H1 (cell line): ENCODE measurements at regions not wholly inside any gene's neighbourhood (a gene's known extent, or its start where the extent isn't known, plus 50 kb on each side); places are given as distances from the start of the nearest gene placed in this dataset.

ENCODE experiments used
- CTCF ChIA-PET: fragments of 300-600 bp; sonication (Branson Sonifier 250); formaldehyde crosslinking; loops from one replicate; lab custom pipeline; 2021; ENCODE audit not compliant: partially characterized antibody; lab: Charles Lee
- POLR2A ChIA-PET: fragments of 300-600 bp; sonication (Branson Sonifier 250); formaldehyde crosslinking; loops from one replicate; lab custom pipeline; 2021; ENCODE audit warnings: inconsistent platforms; ENCODE audit not compliant: partially characterized antibody; lab: Charles Lee
- DNase-seq, 2 experiments: peaks; one replicate each; pipeline versions ENCODE4 v3.0.0 to v3.0.0-alpha.2; 2010 to 2022; ENCODE audit warnings: low spot score in 2 of 2, low read depth in 1 of 2, mixed read lengths in 1 of 2
- FAIRE-seq: peaks from 2 replicates; lab custom pipeline; 2011; peaks lifted over from hg19 to GRCh38; lab: Jason Lieb, UNC
- H2AFZ ChIP-seq: 2 replicates; pipeline ENCODE4 v1.8.1; 2012; ENCODE audit warnings: low read length, inconsistent platforms
- H2AK5ac ChIP-seq: 2 replicates; pipeline ENCODE4 v1.6.1; 2013; ENCODE audit warnings: low read depth, low read length
- H2BK120ac ChIP-seq: replicated peaks from 2 replicates; pipeline ENCODE3; 2013; ENCODE audit warnings: low read depth, low read length, inconsistent platforms
- H2BK12ac ChIP-seq: 2 replicates; pipeline ENCODE4 v1.6.1; 2013; ENCODE audit warnings: low read depth, low read length
- H2BK15ac ChIP-seq: 2 replicates; pipeline ENCODE4 v1.6.1; 2013; ENCODE audit warnings: low read length
- H2BK20ac ChIP-seq: 2 replicates; pipeline ENCODE4 v1.6.1; 2013; ENCODE audit warnings: low read length
- H2BK5ac ChIP-seq: 2 replicates; pipeline ENCODE4 v1.6.1; 2013; ENCODE audit warnings: low read depth, low read length
- H3K14ac ChIP-seq: 2 replicates; pipeline ENCODE4 v1.6.1; 2013; ENCODE audit warnings: inconsistent platforms; ENCODE audit not compliant: insufficient read length
- H3K18ac ChIP-seq: 2 replicates; pipeline ENCODE4 v1.6.1; 2013; ENCODE audit warnings: low read length; ENCODE audit errors: extremely low read depth
- H3K23ac ChIP-seq: 2 replicates; pipeline ENCODE4 v1.6.1; 2013; ENCODE audit warnings: inconsistent platforms; ENCODE audit not compliant: insufficient read length
- H3K23me2 ChIP-seq: 2 replicates; pipeline ENCODE4 v1.6.1; 2013; ENCODE audit warnings: low read depth, low read length
- H3K27ac ChIP-seq: 2 replicates; pipeline ENCODE4 v1.6.1; 2011; ENCODE audit warnings: low read depth, low read length, inconsistent platforms
- H3K27me3 ChIP-seq, 4 experiments: replicated peaks in 1 of 4; 1 replicate in 1 of 4; 2 replicates in 3 of 4; pipeline versions ENCODE4 v1.6.1 to v1.8.1; 2011 to 2013; ENCODE audit warnings: low read length in 3 of 4, mild to moderate bottlenecking in 3 of 4, inconsistent platforms in 2 of 4, mixed read lengths in 2 of 4, moderate library complexity in 1 of 4; ENCODE audit not compliant: control insufficient read depth in 3 of 4, insufficient read depth in 3 of 4; ENCODE audit errors: extremely low read depth in 1 of 4
- H3K36me3 ChIP-seq, 4 experiments: 2 replicates each; pipeline versions ENCODE4 v1.6.1 to v1.8.1; 2011 to 2013; ENCODE audit warnings: mild to moderate bottlenecking in 4 of 4, low read length in 3 of 4, moderate library complexity in 2 of 4, control low read depth in 1 of 4, inconsistent platforms in 1 of 4; ENCODE audit not compliant: insufficient read depth in 4 of 4, control insufficient read depth in 2 of 4
- H3K4ac ChIP-seq: replicated peaks from 2 replicates; pipeline ENCODE3; 2013; ENCODE audit warnings: low read length, low read depth, mixed read lengths, inconsistent platforms; ENCODE audit not compliant: insufficient read length
- H3K4me1 ChIP-seq, 4 experiments: replicated peaks in 1 of 4; 1 replicate in 1 of 4; 2 replicates in 3 of 4; pipeline versions ENCODE4 v1.6.1 to v1.8.1; 2011 to 2013; ENCODE audit warnings: low read length in 3 of 4, inconsistent platforms in 2 of 4, mixed read lengths in 1 of 4; ENCODE audit not compliant: insufficient read depth in 4 of 4, control insufficient read depth in 3 of 4
- H3K4me2 ChIP-seq, 2 experiments: 2 replicates each; pipeline versions ENCODE4 v1.6.1 to v1.8.1; 2011 to 2013; ENCODE audit warnings: low read depth in 2 of 2, low read length in 2 of 2, control low read depth in 1 of 2, inconsistent platforms in 1 of 2, mild to moderate bottlenecking in 1 of 2; ENCODE audit not compliant: insufficient read depth in 1 of 2
- H3K4me3 ChIP-seq, 4 experiments: fragments of 200-600, 300-600 bp in 1 of 4; sonication (generic), shearing (Covaris generic), sonication (Bioruptor Twin) in 1 of 4; 2 replicates each; pipeline versions ENCODE4 v1.5.1 to v1.8.1; 2011 to 2016; ENCODE audit warnings: low read length in 4 of 4, low read depth in 3 of 4, control low read depth in 2 of 4, inconsistent platforms in 2 of 4, mild to moderate bottlenecking in 2 of 4, mixed read lengths in 1 of 4, moderate library complexity in 1 of 4; ENCODE audit not compliant: insufficient read depth in 2 of 4; ENCODE audit errors: extremely low read depth in 1 of 4
- H3K56ac ChIP-seq: replicated peaks from 2 replicates; pipeline ENCODE3; 2013; ENCODE audit warnings: low read depth, mild to moderate bottlenecking, mixed read lengths, low read length, inconsistent platforms; ENCODE audit not compliant: insufficient read length
- H3K79me1 ChIP-seq: 2 replicates; pipeline ENCODE4 v1.6.1; 2013; ENCODE audit warnings: low read depth, low read length, control low read depth
- H3K79me2 ChIP-seq, 2 experiments: 2 replicates each; pipeline versions ENCODE4 v1.6.1 to v1.8.1; 2012 to 2013; ENCODE audit warnings: low read length in 2 of 2, mild to moderate bottlenecking in 2 of 2, inconsistent platforms in 1 of 2; ENCODE audit not compliant: insufficient read depth in 2 of 2, control insufficient read depth in 1 of 2
- H3K9ac ChIP-seq, 4 experiments: replicated peaks in 1 of 4; 1 replicate in 1 of 4; 2 replicates in 3 of 4; pipeline versions ENCODE4 v1.6.1 to v1.8.1; 2011 to 2013; ENCODE audit warnings: low read depth in 3 of 4, low read length in 3 of 4, control low read depth in 2 of 4, mild to moderate bottlenecking in 2 of 4, moderate library complexity in 2 of 4, inconsistent platforms in 1 of 4; ENCODE audit errors: extremely low read depth in 1 of 4
- H3K9me3 ChIP-seq, 2 experiments: 2 replicates each; pipeline versions ENCODE4 v1.6.1 to v1.8.1; 2012 to 2013; ENCODE audit warnings: mild to moderate bottlenecking in 2 of 2, moderate library complexity in 2 of 2, control low read depth in 1 of 2, inconsistent platforms in 1 of 2, low read depth in 1 of 2, low read length in 1 of 2, mixed read lengths in 1 of 2; ENCODE audit not compliant: insufficient read depth in 2 of 2
- H4K20me1 ChIP-seq, 2 experiments: replicated peaks in 1 of 2; 2 replicates each; pipeline versions ENCODE3 to v1.8.1; 2011 to 2013; ENCODE audit warnings: inconsistent platforms in 2 of 2, low read length in 2 of 2, mild to moderate bottlenecking in 1 of 2; ENCODE audit not compliant: insufficient read depth in 2 of 2, control insufficient read depth in 1 of 2
- H4K5ac ChIP-seq: 2 replicates; pipeline ENCODE4 v1.6.1; 2013; ENCODE audit warnings: low read length, low read depth, mixed read lengths, inconsistent platforms; ENCODE audit not compliant: insufficient read length
- H4K8ac ChIP-seq: 2 replicates; pipeline ENCODE4 v1.8.0; 2013; ENCODE audit warnings: mild to moderate bottlenecking, moderate library complexity, low read length, inconsistent platforms; ENCODE audit not compliant: insufficient read depth; ENCODE audit errors: extremely low read depth
- H4K91ac ChIP-seq: replicated peaks from 2 replicates; pipeline ENCODE3; 2013; ENCODE audit warnings: low read length, mixed read lengths, inconsistent platforms; ENCODE audit not compliant: insufficient read length
- ASH2L ChIP-seq: fragments of 200-600, 300-600 bp; sonication (generic); IDR thresholded peaks from one replicate; pipeline ENCODE4 v1.7.1; 2017; ENCODE audit warnings: low read length
- CBX8 ChIP-seq: fragments of 300-800, 300-1000 bp; sonication (generic); IDR thresholded peaks from 2 replicates; pipeline ENCODE4 v1.7.1; 2016; ENCODE audit warnings: low read depth, low read length, borderline replicate concordance
- SP2 ChIP-seq: IDR thresholded peaks from 2 replicates; pipeline ENCODE4 v1.6.1; 2012; ENCODE audit warnings: mild to moderate bottlenecking, low read length, inconsistent platforms
- WGBS, 2 experiments: shearing (Covaris generic) in 1 of 2; methylation state at CpG; one replicate each; pipeline versions ENCODE4 v1.1.6 to v1.1.7; 2013 to 2015; ENCODE audit warnings: low lambda C conversion rate in 2 of 2, mixed read lengths in 2 of 2, inconsistent platforms in 1 of 2, low coverage in 1 of 2, missing lambda C conversion rate in 1 of 2; ENCODE audit not compliant: insufficient replicate concordance in 2 of 2, insufficient coverage in 1 of 2, insufficient read length in 1 of 2; ENCODE audit errors: extremely low coverage in 1 of 2, missing lambda C conversion rate in 1 of 2; 5-methylcytosine and 5-hydroxymethylcytosine counted together

DNA sequence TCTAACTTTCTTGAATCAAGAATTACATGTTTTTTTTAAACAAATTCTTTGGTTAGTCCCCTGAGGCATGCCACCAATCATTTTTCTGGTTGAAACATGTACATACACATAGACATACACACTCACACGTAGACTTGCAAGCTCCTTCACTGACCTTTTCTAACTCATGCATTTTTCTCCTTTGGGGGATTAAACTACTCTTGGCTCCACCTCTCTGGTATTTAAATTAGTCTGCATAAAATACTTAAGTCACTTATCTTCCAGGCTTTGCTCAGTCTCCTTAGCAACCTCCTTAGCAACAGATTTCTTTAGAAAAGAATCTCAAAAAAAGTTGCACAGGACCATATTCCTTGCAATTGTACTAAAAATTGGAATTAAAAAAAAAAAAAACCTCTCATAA lies 440.9 kb upstream of the LRRC7 start:
- WGBS, 2 experiments = 90% methylated on average over 1 of the region's 1 CpG; no CpG with 5 or more reads in 1 of the 2 experiments
- CTCF ChIA-PET = no interaction called here
- POLR2A ChIA-PET = interaction anchor here (0.8 kb wide), 1 partner anchor 625 kb away, joined by 3 read pairs; no protein-coding TSS in a partner anchor

More for the DNA sequence above, 440.9 kb upstream of the LRRC7 start:
- Histone ChIP-seq H2BK5ac (no peak overlapping the region), H4K8ac (no peak overlapping the region), H3K4me1 (peaks cover 0 to 7% (median 5%) of the 10 kb centered on the region in 4 experiments; a peak in 3 of 7 replicates), H3K14ac (no peak overlapping the region), H2BK120ac (no peak overlapping the region), H3K27me3 (peaks cover 0 to 2% (median 0%) of the 10 kb centered on the region in 4 experiments; a peak in 1 of 7 replicates), H4K20me1 (no peaks in the 10 kb centered on the region), H3K9ac (no peak overlapping the region), H3K23ac (no peak overlapping the region), H2BK15ac (no peak overlapping the region), H3K4me2 (no peak overlapping the region), H3K4ac (no peak overlapping the region), H3K56ac (no peak overlapping the region), H3K18ac (no peak overlapping the region), H3K79me2 (no peaks in the 10 kb centered on the region), H4K5ac (no peak overlapping the region), H2AFZ (no peak overlapping the region), H4K91ac (no peak overlapping the region), H3K23me2 (no peaks in the 10 kb centered on the region), H3K36me3 (no peaks in the 10 kb centered on the region), H3K9me3 (no peaks in the 10 kb centered on the region), H3K79me1 (no peaks in the 10 kb centered on the region), H2BK12ac (no peak overlapping the region), H2AK5ac (no peak overlapping the region), H3K4me3 (no peak overlapping the region), H3K27ac (no peak overlapping the region), H2BK20ac (no peak overlapping the region)
- DNase-seq (no peak), FAIRE-seq (no peak)
- TF ChIP-seq CBX8 = no peak
- no peak for TF ChIP-seq SP2
- TF ChIP-seq ASH2L = no peak
